Middle frontal gyrus (tissue), 1 donor: ENCODE measurements at regions not wholly inside any gene's neighbourhood (a gene's known extent, or its start where the extent isn't known, plus 50 kb on each side); places are given as distances from the start of the nearest gene placed in this dataset.
"Not testable (repeated sequence)": the region's sequence is repeated elsewhere in the genome, so short reads cannot be mapped to it uniquely, and the experiment has no call there.

Experiments used
- DNase-seq: peaks from one replicate; pipeline ENCODE4 v3.0.0-alpha.2; 2015; ENCODE audit warnings: low spot score; ENCODE audit errors: extremely low spot score

DNA sequence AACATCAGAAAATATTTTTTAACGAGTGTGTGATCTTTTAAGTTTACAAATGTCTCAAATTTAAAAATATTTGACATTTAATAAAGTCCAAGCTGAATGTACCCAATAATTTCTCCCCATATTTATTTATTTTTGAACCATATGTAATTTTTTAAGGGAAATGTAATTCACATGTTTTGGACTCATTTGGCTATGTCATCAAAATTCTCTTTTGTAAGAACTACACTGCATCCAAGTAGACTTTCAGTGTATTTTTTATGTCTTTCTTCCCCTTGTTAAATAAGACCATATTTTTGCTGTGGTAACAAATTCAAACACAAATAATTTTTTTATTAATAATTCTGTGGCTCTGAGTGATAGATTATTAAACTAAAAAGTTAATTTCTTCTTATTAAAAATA is 365.2 kb downstream of the CD109 start:
- no peak for DNase-seq

DNA sequence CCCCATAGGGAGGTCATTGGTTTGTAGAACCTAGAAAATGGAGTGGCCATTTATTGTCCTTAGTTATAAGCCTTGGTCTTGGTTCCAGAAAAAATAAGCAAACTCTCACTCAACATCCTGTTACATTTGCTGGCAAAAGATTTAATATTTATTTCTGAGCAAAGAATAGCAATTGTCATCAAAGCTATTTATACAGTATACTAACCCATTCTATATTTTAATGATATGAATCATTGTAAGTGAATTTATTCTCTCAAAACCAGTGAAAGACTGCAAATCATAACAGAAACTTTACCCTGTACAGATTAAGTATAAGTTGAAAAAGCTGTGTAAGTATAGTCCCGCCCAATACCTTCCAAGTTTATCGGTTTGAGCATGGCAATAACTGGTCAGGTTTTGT is 364.4 kb downstream of the CD109 start:
- no peak for DNase-seq

DNA sequence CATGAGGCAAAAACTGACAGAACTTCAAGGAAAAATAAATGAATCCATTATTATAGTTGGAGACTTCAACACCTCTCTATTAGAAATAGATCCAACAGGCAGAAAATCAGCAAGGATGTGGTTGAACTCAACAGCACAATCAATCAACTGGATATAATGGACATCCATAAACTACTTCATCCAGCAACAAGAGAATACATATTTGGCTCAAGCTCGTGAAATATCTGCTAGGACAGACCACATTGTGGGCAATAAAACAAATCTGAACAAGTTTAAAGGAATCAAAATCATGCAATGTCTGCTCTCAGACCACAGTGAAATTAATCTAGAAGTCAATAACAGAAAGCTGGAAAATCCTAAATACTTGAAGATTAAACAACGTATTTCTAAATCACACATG is 362.6 kb downstream of the CD109 start:
- DNase-seq, result no peak

DNA sequence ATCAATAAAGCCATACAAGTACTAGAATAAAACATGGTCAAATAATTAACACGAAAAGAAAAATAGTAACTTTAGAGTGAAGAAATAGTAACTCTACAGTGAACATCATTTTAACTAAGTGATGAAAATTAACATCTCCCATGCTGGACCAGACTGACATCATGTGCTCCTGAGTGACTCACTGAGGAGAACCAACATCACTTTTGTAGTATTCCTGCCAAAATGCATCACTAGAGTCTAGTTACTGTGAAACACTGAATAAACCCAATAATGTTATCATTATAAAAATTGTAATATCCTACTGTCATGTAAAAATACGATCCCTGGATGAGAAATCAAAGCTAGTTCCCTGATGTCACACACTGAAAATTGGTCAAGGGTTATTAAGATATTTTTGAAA is 361.3 kb downstream of the CD109 start:
- no peak for DNase-seq

DNA sequence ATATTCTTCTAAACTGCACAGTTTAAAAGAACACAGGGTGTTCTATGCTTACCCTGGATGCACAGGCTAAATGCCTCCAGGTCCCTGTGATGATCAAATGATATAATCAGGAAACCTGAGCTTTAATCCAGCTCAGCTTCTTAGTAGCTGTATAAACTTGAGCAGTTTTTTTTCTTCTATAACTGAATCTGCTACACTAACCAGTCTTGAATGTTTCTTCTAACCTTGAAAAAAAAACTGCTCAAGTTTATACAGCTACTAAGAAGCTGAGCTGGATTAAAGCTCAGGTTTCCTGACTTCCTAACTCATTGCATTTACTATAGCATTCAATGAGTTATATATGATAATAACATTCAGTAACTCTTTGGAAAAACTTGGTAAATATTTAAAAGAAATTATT is 358.2 kb downstream of the CD109 start:
- DNase-seq, result no peak

DNA sequence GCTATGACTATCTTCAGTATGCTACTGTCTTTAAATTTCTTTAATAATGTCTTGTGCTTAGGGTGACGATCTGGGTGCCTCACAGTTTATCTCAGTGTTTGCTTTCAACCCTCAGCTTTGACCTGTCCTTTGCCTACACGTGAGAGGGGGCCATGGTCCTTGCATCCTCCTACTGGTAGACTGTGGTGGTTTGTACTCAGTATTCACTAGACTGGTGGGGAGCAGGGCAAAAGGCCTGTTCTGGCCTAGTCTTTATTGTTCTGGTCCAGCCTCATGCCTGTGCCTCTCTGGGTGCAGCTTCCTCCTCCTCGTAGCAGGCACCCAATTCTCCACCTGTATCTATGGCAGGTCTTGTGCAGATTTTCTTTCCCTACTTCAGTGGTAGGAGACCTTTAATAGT is 354.9 kb downstream of the CD109 start:
- DNase-seq, result no peak

DNA sequence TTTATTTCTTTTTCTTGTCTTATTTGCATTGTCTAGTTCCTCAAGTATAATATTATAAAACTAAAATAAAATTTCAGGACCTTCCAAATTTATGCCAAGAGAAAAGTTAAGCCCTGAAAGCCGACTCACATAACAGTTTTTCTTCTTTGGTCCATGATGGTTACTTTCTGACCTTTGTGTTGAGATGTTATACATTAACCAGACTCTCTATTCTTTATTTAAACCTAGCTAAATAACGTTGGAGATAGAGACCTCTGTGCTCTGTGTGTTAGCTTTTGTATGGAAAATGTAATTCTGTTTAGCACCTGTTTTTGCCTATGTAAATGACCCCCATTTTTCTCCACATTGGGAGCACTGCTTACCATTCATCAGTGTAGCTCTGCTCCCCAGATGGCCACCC is 352.4 kb downstream of the CD109 start:
- no peak for DNase-seq

DNA sequence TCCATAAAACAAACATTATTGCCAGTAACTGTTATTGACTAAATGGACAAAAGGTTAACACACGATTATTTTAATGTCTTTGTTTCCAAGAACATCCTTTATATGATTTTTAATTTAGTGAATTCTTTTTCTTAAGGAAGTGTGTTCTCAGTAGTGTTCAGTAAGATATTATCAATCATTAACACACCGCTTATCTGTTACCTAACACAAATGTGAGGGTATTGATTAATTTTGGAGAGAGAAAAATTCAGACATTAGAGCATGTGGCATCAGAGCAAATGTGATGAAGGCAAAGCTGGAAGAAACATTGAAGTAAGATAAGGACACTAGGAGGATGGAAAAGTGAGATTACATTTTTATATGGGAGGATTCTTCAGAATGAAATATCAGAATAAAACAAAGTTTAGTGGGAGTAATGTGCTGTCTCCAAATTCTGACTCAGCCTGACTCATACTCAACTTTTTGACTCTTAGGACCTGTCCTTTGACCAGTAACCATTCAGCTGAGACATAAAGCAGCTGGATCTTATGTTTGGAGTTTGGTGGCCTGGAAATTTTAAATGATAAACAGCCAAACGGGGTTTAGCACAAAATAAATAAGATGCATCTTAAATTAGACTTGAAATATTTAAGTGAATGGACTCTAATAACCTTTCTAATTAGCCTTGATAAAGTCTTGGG is 348.6 kb downstream of the CD109 start:
- DNase-seq, result no peak

DNA sequence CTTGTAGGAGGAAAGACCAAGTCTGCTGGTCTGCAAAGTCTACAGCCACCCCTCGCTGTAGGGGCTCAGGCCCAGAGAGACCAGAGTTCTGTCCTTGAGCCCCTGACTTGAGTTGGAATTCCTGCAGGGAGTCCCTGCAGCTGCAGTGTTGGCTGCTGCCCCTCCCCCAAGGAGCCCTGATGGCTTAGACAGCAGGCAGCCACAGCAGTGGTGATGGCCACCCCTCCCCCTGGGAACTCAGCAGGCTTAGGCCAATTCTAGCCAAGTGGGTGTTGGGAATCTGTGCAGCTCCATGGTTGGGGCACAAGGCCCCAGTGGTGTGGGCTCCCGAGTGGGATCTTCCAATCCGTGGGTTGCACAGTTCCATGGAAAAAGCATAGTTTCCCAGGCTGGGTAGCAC is 345.4 kb downstream of the CD109 start:
- no peak for DNase-seq

DNA sequence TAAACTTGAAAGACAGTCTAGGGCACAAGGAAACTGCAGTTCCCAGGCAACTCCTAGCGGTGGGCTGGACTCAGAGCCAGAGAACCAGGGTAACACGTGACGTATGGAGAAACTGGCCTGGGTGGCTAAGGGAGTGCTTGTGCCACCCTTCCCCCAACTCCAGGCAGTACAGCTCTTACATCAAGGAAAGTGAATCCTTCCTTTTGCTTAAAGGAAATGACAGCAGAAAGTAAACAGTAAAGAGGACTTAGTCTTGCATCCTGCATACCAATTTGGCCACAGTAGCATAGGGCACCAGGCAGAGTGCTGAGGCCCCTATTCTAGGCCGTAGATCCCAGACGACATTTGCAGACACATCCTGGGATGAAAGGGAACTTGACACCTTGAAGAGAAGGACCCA is 322.8 kb downstream of the CD109 start:
- DNase-seq, result no peak

DNA sequence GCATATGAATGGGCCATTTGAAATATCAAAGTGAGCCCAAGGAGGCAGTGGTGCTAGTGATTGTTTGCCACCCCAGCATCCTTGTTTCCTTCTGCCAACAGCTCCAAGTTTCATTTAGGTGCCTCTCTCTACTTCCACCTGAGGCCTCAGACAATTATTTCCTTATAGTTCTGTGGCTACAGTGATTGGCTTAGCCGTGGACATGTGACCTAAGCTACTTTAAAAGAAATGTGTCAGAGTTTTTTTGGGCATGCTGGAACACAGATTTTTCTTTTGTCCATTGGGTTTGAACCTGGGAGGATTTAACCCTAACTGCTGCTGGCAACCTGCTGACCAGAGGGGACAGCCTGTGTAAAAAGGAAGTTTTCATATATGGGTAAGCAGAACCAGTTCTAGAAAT is 319.4 kb downstream of the CD109 start:
- no peak for DNase-seq

DNA sequence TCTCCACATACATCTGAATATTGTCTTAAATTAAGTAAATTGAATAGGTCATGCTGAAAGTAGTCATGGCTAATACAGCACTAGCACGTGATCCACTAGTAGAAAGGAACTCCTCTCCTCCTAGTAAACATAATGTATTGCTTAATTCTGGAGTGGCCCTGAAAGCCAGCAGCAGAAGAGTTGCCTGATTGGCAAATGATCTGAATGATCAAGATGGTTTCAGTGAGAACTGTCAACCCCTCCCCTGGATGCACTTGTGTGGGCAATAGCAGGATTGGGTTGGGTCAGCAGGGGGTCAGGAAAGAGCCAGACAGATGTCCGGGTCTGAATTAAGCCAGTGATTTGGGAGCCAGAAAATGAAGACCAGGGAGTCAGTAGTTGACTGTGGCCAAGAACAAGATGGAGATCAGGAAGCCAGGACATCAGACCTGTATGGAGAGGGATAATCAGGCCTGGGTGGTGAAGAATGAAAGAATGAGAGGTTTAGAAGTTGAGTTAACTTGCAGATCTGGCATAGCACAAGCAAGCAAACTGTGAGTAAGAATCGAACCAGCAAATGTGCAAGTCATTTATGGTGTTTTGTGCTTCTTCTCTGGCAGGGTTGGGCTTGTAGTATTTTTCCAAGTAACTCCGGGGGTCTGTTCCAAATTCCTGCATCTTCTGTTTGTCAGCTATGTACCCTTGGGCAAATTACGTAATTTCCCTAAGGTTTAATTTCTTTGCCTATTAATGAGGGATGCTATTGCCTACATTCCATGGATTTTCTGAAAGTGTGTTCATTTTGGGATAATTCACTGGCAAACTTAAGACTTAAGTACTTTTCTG is 304.9 kb downstream of the CD109 start:
- DNase-seq, result no peak

DNA sequence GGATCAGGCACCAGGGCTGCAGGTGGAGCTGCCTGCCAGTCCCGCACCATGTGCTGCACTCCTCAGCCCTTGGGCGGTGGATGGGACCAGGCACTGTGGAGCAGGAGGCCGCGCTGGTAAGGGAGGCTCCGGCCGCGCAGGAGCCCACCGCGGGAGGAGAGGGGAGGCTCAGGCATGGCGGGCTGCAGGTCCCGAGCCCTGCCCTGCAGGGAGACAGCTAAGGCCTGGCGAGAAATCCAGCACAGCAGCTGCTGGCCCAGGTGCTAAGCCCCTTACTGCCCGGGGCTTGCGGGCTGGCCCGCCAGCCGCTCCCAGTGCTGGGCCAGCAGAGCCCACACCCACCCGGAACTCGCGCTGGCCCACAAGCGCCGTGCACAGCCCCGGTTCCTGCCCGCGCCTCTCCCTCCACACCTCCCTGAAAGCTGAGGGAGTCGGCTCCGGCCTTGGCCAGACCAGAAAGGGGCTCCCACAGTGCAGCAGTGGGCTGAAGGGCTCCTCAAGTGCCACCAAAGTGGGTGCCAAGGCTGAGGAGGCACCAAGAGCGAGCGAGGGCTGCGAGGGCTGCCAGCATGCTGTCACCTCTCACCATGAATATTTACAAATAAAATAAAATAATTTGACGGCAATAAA is 294.7 kb downstream of the CD109 start:
- DNase-seq, result not testable (repeated sequence)

DNA sequence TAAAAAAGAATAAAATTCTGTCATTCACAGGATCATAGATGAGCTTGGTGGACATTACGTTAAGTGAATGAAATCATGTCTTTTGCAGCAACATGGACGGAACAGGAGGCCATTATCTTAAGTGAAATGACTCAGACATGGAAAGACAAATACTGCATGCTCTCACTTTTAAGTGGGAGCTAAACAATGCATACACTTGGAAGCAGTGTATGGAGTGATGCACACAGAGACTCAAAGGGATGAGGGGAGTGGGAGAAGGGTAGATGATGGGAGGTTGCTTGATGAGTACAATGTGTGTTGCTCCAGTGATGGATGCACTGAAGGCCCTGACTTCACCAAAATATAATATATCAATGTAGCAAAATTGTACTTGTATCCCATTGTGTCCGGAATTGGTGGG is 293.4 kb downstream of the CD109 start:
- no peak for DNase-seq

DNA sequence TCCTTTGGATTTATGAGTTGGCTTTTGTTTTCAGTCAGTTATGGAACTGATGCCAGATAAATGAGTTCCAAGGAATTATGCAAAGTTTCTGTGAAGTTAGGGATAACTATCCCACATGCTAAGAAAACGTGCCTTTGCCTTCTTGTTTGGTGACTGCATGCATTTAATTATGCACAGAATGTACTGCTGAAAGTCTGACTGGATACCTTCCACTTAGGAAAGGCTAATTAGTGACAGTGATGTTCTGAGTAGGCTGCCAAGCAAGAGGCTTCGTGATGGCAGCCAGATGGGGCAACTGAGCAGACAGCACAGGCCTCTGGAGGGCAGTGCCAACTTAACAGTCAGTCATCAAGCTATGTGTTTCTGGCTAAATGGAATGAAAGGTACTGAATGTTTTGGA is 289.9 kb downstream of the CD109 start:
- no peak for DNase-seq

DNA sequence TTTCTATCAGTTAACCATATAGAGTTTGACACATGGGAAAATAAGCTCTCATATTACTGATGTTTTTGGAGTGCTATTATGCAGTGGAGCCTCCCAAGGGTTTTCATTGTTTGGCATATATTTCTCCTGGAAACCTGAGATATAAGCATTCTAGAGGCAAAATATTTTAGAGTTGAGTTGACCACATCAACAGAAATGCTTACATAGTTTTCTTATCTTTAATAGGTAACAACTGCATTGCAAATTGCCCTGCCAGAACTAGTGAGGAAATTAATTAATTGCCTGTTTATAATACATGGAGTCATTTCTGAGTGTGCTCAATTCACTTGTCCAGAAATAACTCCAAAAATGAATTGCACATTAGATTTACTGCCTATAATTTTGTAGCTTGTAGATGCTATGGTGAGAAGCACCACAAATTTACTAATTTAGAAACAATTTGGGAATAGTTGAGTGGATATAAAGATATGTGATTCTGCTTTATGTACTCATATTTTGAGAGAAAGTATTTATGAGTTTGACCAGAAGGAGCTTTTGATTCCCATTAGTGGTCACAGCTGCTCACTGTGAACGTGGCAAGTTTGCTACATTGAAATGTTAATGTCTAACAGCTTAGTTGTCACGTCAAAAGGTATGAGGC is 288.7 kb downstream of the CD109 start:
- no peak for DNase-seq

DNA sequence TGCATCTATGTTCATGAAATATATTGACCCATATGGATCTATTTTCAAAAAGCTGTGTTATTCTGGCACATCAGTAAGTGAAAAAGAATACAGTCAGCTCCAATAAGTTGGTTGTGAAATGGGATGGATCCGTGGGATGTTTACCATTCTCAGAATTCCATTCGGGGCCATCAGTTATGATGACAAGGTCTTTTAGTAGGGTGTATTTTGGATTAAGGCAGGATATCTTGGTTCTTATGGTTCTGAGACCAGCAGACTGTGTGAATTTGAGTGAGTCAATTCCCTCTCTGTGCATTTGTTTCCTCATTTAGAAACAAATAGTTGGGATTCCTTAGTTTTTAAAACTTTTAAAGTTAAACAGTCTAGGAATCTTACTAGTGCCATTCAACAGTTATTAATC is 287.4 kb downstream of the CD109 start:
- no peak for DNase-seq

DNA sequence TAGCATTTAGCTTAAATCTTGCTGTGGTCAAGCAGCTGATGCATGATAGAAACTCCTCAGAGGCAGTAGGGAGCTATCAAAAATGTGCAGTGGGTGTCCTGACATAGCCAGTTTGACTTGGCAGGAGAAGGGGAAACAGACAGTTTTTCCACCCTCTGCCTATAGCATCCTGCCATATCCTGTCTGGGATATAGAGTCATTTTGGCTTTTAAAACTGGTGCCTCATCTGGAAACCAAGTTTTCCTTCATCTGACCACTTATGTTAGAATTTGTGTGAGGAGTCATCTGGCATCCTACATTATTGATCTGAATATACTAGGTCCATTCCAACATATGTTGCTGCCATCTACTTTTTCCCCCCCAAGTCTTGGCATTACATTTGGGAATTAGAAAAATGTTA is 284.1 kb downstream of the CD109 start:
- DNase-seq, result no peak

DNA sequence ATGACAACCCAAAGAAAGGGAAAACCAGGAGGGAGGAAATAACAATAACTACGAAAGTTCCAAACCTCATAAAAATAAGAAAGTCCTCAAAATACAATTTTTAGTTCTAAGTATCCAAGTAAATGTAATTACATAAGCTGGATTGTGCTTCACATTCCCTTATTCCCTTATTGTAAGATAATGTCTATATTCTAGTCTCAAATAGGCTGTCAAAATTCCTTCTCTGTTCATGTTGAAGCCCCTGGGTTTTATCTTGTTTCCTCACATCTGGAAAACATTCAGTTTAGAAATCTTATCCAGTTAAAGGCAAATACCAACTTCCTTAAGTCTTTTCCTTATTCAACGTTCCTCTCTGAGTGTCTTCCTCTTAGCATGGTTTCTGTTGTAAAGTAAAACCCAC is 282.3 kb downstream of the CD109 start:
- DNase-seq, result no peak

DNA sequence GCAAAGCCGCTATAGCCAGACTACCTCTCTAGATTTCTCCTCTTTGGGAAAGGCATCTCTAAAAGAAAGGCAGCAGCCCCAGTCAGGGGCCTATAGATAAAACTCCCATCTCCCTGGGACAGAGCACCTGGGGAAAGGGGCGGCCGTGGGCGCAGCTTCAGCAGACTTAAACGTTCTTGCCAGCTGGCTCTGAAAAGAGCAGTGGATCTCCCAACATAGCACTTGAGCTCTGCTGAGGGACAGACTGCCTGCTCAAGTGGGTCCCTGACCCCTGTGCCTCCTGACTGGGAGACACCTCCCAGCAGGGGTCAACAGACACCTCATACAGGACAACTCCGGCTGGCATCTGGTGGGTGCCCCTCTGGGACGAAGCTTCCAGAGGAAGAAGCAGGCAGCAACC is 276.5 kb downstream of the CD109 start:
- not testable (repeated sequence) for DNase-seq

DNA sequence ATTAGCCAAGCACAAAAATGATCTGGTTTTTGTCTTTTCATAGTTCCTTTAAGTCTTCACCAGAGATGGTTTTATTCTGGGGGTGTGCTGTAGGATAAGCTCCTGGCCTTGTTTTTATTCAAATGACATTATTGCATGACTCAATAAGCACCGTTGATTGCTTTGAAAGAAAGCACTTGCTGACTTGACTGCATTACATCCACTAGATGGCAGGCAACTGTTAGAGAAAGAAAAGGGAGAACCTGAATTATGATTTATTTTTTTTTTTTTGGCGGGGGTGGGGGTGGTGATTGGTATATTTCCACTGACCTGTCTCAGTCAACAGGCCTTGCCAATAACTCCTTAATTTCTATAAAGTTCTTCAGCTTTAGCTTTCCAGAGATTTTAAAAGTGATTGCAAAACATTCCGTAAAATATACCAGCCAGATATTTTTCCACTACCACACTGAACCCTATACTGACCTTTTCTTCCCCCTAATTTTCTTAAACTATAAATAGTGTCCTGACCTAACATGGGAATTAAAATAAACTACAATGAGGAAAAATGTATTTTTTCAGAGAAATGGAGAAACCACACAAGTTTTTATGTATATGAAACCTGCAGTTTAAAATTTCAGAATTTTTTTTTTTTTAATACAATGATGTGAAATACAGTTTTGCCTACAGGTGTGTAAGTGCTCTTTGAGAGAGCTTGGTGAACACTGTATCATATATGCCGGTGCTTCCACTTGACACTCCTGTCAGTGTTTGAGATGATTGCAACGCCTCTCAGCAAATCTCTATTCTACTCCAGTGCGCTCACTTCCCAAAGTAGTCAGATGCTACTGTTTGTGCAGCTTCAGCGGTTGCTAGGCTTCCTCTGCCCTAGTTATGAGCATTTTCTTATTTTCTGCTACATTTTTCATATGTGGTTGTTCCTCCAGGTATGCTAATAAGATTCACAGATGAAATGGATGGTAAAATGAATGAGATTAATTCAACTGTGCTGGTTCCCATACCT is 274.3 kb downstream of the CD109 start:
- DNase-seq, result no peak
